ENCODE measurements at regions not wholly inside any gene's neighbourhood (a gene's known extent, or its start where the extent isn't known, plus 50 kb on each side); places are given as distances from the start of the nearest gene placed in this dataset.

GRCh38 chr11:95588821-95589220, 200.8 kb downstream of the FAM76B start:
- TF ChIP-seq CTCF (IDR thresholded peaks at IDR 0.05) (no peak), POLR2A (IDR thresholded peaks at IDR 0.05) (no peak)

Data from lower leg skin (tissue), 3 donors.